Sigmoid colon (tissue), 4 donors: ENCODE measurements at regions not wholly inside any gene's neighbourhood (a gene's known extent, or its start where the extent isn't known, plus 50 kb on each side); places are given as distances from the start of the nearest gene placed in this dataset.

Experiments
- EP300 ChIP-seq, 4 donors: sonication (generic); formaldehyde crosslinking; IDR thresholded peaks; one replicate each; pipeline ENCODE4 v1.6.1; 2017; ENCODE audit warnings: antibody characterized with exemption in 4 of 4
- POLR2A ChIP-seq, 2 donors: fragments of 450-650 bp; IDR thresholded peaks; one replicate each; pipeline ENCODE4 v1.6.1; 2016; ENCODE audit warnings: antibody characterized with exemption in 2 of 2, mild to moderate bottlenecking in 2 of 2, moderate library complexity in 2 of 2

DNA sequence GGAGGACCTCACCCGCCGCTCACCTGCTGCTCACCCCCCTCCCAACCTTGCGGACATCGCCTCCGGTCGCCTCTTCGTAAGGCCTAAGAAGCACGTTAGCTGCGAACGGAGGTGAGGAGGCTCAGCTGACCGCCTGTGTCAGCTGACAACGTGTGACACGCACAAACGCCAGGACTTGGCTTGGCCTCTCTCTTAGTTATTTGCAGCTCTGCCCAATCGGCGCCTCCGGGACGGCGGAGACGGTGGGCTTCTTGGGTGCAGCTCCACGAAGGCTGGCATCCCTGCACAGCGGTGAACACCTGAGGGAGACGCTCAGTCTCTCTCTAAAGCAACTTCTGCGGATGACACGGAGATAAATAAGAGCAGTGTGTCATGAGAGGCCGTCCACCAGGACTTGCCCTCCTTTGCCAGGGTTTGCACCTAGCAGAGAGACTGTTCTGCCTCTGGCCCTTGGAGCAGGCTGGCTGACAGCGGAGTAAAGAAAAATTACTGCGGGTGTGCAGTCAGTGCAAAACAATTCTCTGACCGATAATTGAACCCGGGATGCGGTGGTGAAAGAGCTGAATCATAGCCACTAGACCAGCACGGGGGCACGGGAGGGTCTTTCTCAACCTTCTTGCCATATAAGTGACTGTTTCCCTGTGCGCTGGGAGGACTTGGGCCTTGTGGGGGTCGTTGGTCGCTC is 318.9 kb downstream of the FAM72C start:
- TF ChIP-seq POLR2A (IDR thresholded peaks at IDR 0.05) (no peak), EP300 (IDR thresholded peaks at IDR 0.05) (no peak)
